ENCODE measurements at regions not wholly inside any gene's neighbourhood (a gene's known extent, or its start where the extent isn't known, plus 50 kb on each side); places are given as distances from the start of the nearest gene placed in this dataset.

DNA sequence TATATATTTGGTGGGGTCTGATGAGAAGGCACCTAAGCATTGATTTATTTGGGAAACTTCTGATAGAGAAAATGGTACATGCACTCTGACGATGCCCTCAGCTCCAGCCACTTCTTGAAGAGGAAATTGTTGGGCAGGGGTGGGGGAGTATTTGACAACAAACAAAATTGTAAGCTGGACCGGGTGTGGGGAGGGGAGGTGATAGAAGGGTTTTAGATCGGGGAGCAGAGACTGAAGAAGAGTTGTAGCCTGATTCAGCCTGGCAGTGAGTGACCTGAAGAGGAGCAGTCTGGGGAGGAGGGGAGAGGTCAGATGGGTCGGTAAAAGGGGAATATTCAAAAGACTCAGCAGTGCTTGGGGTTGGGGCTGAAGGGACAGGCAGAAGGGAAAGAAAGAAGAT, 2284.7 kb downstream of the TP53TG3F start:
- TF ChIP-seq, protein P1, sequence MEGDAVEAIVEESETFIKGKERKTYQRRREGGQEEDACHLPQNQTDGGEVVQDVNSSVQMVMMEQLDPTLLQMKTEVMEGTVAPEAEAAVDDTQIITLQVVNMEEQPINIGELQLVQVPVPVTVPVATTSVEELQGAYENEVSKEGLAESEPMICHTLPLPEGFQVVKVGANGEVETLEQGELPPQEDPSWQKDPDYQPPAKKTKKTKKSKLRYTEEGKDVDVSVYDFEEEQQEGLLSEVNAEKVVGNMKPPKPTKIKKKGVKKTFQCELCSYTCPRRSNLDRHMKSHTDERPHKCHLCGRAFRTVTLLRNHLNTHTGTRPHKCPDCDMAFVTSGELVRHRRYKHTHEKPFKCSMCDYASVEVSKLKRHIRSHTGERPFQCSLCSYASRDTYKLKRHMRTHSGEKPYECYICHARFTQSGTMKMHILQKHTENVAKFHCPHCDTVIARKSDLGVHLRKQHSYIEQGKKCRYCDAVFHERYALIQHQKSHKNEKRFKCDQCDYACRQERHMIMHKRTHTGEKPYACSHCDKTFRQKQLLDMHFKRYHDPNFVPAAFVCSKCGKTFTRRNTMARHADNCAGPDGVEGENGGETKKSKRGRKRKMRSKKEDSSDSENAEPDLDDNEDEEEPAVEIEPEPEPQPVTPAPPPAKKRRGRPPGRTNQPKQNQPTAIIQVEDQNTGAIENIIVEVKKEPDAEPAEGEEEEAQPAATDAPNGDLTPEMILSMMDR (IDR thresholded peaks at IDR 0.05; ENCODE audit: low read length): no peak
- no peak for TF ChIP-seq EZH2 (IDR thresholded peaks at IDR 0.05; ENCODE audit: borderline replicate concordance, low read length)

All from OCI-LY1 (cell line).